Smooth muscle cell (in vitro differentiated cells): ENCODE measurements at regions not wholly inside any gene's neighbourhood (a gene's known extent, or its start where the extent isn't known, plus 50 kb on each side); places are given as distances from the start of the nearest gene placed in this dataset.

Source experiments
- DNase-seq: peaks from one replicate; lab custom pipeline; 2025; ENCODE audit not compliant: unreplicated experiment; lab: John Stamatoyannopoulos, UW
- H2AFZ ChIP-seq: fragments of 200-600 bp; sonication (generic); 2 replicates; pipeline ENCODE4 v1.6.0; 2016; ENCODE audit warnings: antibody characterized with exemption, low read depth, mild to moderate bottlenecking
- H3F3A ChIP-seq: fragments of 200-600 bp; sonication (generic); 2 replicates; pipeline ENCODE4 v1.6.0; 2017; ENCODE audit warnings: antibody characterized with exemption, low read depth
- H3K27ac ChIP-seq: fragments of 200-600 bp; sonication (generic); 2 replicates; pipeline ENCODE4 v1.5.1; 2016; ENCODE audit warnings: low read depth, mild to moderate bottlenecking
- H3K27me3 ChIP-seq: fragments of 200-600 bp; sonication (generic); 2 replicates; pipeline ENCODE4 v1.6.1; 2016; ENCODE audit warnings: low read depth, mild to moderate bottlenecking
- H3K36me3 ChIP-seq: fragments of 200-600 bp; sonication (generic); 2 replicates; pipeline ENCODE4 v1.5.1; 2016; ENCODE audit warnings: low read depth
- H3K4me1 ChIP-seq: fragments of 200-600 bp; sonication (generic); 2 replicates; pipeline ENCODE4 v1.5.1; 2016; ENCODE audit warnings: low read depth
- H3K4me2 ChIP-seq: fragments of 200-600 bp; sonication (generic); 2 replicates; pipeline ENCODE4 v1.6.0; 2016; ENCODE audit warnings: mild to moderate bottlenecking
- H3K4me3 ChIP-seq: fragments of 200-600 bp; sonication (generic); 2 replicates; pipeline ENCODE4 v1.5.1; 2016; ENCODE audit warnings: mild to moderate bottlenecking
- H3K79me2 ChIP-seq: fragments of 200-600 bp; sonication (generic); 2 replicates; pipeline ENCODE4 v1.6.0; 2016; ENCODE audit warnings: low read depth, mild to moderate bottlenecking
- H3K9ac ChIP-seq: fragments of 200-600 bp; sonication (generic); 2 replicates; pipeline ENCODE4 v1.6.0; 2016; ENCODE audit warnings: low read depth
- H3K9me3 ChIP-seq: fragments of 200-600 bp; sonication (generic); replicated peaks from 2 replicates; pipeline ENCODE4 v1.5.1; 2016; ENCODE audit warnings: low read depth
- H4K20me1 ChIP-seq: fragments of 200-600 bp; sonication (generic); 2 replicates; pipeline ENCODE4 v1.6.0; 2016; ENCODE audit warnings: low read depth
- WGBS: methylation state at CpG from one replicate; pipeline ENCODE4 v1.1.7; 2016; ENCODE audit warnings: low lambda C conversion rate; 5-methylcytosine and 5-hydroxymethylcytosine counted together
- TF ChIP-seq, protein P1 (sequence below): fragments of 200-600 bp; sonication (generic); IDR thresholded peaks from 2 replicates; pipeline ENCODE4 v1.5.1; 2017; ENCODE audit warnings: borderline replicate concordance, mild to moderate bottlenecking, antibody characterized with exemption; ENCODE audit not compliant: insufficient read depth, poor library complexity, severe bottlenecking

- H2AFZ ChIP-seq = no peak overlapping the region
- no peaks in the 10 kb centered on the region for H3K79me2 ChIP-seq
- no peak for DNase-seq
- no peaks in the 10 kb centered on the region for H4K20me1 ChIP-seq
- H3F3A ChIP-seq = no peaks in the 10 kb centered on the region
- H3K36me3 ChIP-seq = no peaks in the 10 kb centered on the region
- H3K4me2 ChIP-seq = no peak overlapping the region
- no peaks in the 10 kb centered on the region for H3K4me1 ChIP-seq
- 54% methylated on average over 3 of the region's 4 CpGs for WGBS
- no peak overlapping the region for H3K27ac ChIP-seq
- H3K27me3 ChIP-seq = no peaks in the 10 kb centered on the region
- H3K9me3 ChIP-seq = no peaks in the 10 kb centered on the region
- TF ChIP-seq, protein P1, sequence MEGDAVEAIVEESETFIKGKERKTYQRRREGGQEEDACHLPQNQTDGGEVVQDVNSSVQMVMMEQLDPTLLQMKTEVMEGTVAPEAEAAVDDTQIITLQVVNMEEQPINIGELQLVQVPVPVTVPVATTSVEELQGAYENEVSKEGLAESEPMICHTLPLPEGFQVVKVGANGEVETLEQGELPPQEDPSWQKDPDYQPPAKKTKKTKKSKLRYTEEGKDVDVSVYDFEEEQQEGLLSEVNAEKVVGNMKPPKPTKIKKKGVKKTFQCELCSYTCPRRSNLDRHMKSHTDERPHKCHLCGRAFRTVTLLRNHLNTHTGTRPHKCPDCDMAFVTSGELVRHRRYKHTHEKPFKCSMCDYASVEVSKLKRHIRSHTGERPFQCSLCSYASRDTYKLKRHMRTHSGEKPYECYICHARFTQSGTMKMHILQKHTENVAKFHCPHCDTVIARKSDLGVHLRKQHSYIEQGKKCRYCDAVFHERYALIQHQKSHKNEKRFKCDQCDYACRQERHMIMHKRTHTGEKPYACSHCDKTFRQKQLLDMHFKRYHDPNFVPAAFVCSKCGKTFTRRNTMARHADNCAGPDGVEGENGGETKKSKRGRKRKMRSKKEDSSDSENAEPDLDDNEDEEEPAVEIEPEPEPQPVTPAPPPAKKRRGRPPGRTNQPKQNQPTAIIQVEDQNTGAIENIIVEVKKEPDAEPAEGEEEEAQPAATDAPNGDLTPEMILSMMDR = no peak
- H3K9ac ChIP-seq = no peak overlapping the region
- H3K4me3 ChIP-seq = no peak overlapping the region
Observed at GRCh38 chr18:70621710-70622109, 332.9 kb downstream of the SOCS6 start.

DNA sequence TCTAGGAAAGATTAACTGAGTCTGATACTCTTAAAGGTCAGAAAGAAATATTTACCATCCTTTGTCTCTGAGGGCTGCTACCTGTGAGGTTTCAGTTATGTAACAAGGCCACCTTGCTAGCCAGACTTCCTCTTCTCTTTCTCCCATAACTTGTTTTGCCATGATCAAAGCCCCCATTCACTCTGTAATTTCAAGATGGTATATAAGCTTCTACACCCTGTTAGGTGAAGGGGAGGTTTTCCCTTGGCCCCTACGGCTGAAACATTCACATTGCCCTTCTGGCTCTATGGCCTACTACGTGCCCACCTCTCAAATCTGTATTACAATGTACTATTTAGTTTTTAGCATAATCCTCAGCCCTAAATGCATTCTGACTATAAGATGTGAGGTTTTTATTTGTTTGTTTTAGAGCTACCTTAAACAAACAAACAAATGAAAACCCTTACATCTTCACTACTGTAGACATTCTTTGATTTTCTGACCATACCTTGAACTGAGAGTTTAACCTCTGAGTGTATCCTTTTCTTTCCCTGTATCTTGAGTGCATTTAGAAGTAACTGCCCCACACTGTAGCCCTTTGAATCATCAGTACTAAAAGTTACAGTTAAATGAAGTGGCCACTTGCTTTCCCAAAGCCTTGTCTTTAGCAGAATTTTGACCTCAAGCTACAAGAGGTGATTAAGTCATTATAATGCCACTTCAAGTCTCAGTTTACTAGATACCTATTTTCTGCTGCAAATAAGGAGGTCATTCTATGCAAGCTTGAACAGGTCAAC lies 332.2 kb downstream of the SOCS6 start:
- H3K4me1 ChIP-seq = no peaks in the 10 kb centered on the region
- H3K4me2 ChIP-seq = no peak overlapping the region
- no peak overlapping the region for H2AFZ ChIP-seq
- no peaks in the 10 kb centered on the region for H3F3A ChIP-seq
- H3K27me3 ChIP-seq = no peaks in the 10 kb centered on the region
- no peaks in the 10 kb centered on the region for H3K9me3 ChIP-seq
- no peak overlapping the region for H3K4me3 ChIP-seq
- H3K9ac ChIP-seq = no peak overlapping the region
- TF ChIP-seq, protein P1 = no peak
- no peaks in the 10 kb centered on the region for H3K36me3 ChIP-seq
- H4K20me1 ChIP-seq = no peaks in the 10 kb centered on the region
- no peak overlapping the region for H3K27ac ChIP-seq
- WGBS = 67% methylated on average over 2 of the region's 2 CpGs
- no peaks in the 10 kb centered on the region for H3K79me2 ChIP-seq
- DNase-seq = no peak

GRCh38 chr18:70617020-70617763 lies 328.3 kb downstream of the SOCS6 start:
- no peak overlapping the region for H3K9ac ChIP-seq
- H3K36me3 ChIP-seq = no peaks in the 10 kb centered on the region
- no peaks in the 10 kb centered on the region for H3F3A ChIP-seq
- H3K4me3 ChIP-seq = no peak overlapping the region
- H3K9me3 ChIP-seq = no peaks in the 10 kb centered on the region
- H4K20me1 ChIP-seq = no peaks in the 10 kb centered on the region
- TF ChIP-seq, protein P1 = no peak
- no peak overlapping the region for H3K4me2 ChIP-seq
- no peaks in the 10 kb centered on the region for H3K4me1 ChIP-seq
- DNase-seq = no peak
- no peaks in the 10 kb centered on the region for H3K79me2 ChIP-seq
- H3K27me3 ChIP-seq = no peaks in the 10 kb centered on the region
- H2AFZ ChIP-seq = no peak overlapping the region
- 68% methylated on average over 2 of the region's 2 CpGs for WGBS
- H3K27ac ChIP-seq = no peak overlapping the region
